ENCODE measurements at regions not wholly inside any gene's neighbourhood (a gene's known extent, or its start where the extent isn't known, plus 50 kb on each side); places are given as distances from the start of the nearest gene placed in this dataset.

DNA sequence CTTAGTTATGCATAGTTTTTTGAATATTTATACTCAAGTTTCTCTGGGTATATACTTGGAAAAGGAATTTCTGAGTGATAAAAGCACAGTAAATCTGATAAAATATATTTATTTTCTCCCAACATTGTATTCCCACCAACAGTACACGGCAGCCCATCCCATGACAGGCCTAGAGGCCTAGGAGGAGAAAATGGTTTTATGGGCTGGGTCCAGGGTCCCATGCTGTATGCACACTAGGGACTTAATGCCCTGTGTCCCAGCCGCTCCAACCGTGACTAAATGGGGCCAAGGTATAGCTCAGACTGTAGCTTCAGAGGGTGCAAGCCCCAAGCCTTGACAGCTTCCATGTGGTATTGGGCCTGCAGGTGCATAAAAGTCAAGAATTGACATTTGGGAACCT lies 1007.7 kb downstream of the DSC3 start:
- intact Hi-C loops (cut with DNase I; ENCODE audit: low total_unique reads): no loop called here
- H3K4me3 ChIP-seq: no peak overlapping the region
- no peaks in the 10 kb centered on the region for H3K9me3 ChIP-seq
- H3K27me3 ChIP-seq: no peaks in the 10 kb centered on the region
- TF ChIP-seq, protein P1, sequence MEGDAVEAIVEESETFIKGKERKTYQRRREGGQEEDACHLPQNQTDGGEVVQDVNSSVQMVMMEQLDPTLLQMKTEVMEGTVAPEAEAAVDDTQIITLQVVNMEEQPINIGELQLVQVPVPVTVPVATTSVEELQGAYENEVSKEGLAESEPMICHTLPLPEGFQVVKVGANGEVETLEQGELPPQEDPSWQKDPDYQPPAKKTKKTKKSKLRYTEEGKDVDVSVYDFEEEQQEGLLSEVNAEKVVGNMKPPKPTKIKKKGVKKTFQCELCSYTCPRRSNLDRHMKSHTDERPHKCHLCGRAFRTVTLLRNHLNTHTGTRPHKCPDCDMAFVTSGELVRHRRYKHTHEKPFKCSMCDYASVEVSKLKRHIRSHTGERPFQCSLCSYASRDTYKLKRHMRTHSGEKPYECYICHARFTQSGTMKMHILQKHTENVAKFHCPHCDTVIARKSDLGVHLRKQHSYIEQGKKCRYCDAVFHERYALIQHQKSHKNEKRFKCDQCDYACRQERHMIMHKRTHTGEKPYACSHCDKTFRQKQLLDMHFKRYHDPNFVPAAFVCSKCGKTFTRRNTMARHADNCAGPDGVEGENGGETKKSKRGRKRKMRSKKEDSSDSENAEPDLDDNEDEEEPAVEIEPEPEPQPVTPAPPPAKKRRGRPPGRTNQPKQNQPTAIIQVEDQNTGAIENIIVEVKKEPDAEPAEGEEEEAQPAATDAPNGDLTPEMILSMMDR (IDR thresholded peaks at IDR 0.05): no peak
- no peak for TF ChIP-seq POLR2A (IDR thresholded peaks at IDR 0.05)
- no peaks in the 10 kb centered on the region for H3K4me1 ChIP-seq
- H3K36me3 ChIP-seq: no peaks in the 10 kb centered on the region
- no peak overlapping the region for H3K27ac ChIP-seq
- no peak for DNase-seq

DNA sequence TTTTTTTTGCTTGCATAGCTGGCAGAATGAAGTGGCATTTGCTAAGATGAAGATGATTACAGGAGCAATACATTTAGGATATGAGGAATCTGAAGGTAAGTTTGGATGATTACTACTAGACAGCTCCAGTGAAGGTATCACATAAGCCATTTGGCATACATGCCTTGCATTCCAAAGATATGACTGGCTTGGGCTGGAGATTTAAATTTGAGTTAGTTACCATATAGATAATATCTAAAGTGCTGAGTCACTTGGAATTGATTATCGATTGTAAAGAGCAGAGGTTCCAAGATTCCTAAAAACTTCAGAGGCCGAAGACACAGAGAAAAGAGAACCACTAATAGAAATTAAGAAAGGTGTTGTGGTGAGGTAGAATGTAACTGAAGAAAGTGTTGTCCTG lies 1026.4 kb downstream of the DSC3 start:
- Histone ChIP-seq H3K27ac (no peak overlapping the region), H3K4me3 (no peak overlapping the region), H3K9me3 (no peaks in the 10 kb centered on the region), H3K27me3 (no peaks in the 10 kb centered on the region), H3K36me3 (no peaks in the 10 kb centered on the region), H3K4me1 (no peaks in the 10 kb centered on the region)
- no peak for DNase-seq
- intact Hi-C loops (cut with DNase I; ENCODE audit: low total_unique reads): no loop called here
- TF ChIP-seq, protein P1 (IDR thresholded peaks at IDR 0.05): no peak
- no peak for TF ChIP-seq POLR2A (IDR thresholded peaks at IDR 0.05)

DNA sequence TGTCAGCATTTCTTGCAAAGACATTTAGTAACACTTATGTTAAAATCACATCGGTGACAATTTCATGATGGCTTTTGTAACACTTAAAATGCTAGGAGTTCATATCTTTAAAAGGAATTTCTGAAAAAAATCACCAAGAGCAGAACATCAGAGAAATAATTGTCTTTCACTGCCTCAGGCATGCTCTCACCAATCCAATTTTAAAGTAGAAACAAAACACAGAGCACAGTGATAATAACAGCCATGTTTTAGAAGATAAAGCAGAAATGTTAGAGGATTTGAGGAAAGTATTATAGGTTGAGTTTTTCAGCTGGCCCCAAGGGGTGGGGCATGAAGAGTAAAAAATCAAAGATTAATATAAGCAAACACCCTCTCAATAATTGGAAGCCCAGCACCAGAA lies 1037.6 kb downstream of the DSC3 start:
- no peak for TF ChIP-seq POLR2A (IDR thresholded peaks at IDR 0.05)
- TF ChIP-seq, protein P1 (IDR thresholded peaks at IDR 0.05): no peak
- intact Hi-C loops (cut with DNase I; ENCODE audit: low total_unique reads): no loop called here

DNA sequence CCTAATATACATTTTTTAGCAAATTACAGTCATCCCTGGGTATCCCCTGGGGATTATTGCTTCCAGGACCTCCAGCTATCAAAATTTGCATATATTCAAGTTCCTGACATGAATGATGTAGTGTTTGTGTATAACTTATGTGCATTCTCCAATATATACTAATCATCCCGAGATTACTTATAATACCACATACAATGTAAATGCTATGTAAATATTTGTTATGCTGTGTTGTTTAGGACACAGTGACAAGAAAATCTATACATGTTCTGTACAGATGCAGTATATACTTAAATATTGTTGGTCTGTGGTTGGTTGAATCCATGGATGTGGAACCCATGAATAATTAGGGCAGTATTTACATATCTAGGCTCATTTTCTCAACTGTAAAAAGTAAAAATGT lies 1060.3 kb downstream of the DSC3 start:
- Histone ChIP-seq H3K4me3 (no peak overlapping the region), H3K4me1 (no peaks in the 10 kb centered on the region), H3K9me3 (no peaks in the 10 kb centered on the region), H3K27me3 (no peaks in the 10 kb centered on the region), H3K36me3 (no peaks in the 10 kb centered on the region), H3K27ac (no peak overlapping the region)
- TF ChIP-seq, protein P1 (IDR thresholded peaks at IDR 0.05): no peak
- no peak for TF ChIP-seq POLR2A (IDR thresholded peaks at IDR 0.05)
- DNase-seq: no peak
- intact Hi-C loops (cut with DNase I; ENCODE audit: low total_unique reads): no loop called here

More for the DNA sequence above, 1037.6 kb downstream of the DSC3 start:
- Histone ChIP-seq H3K4me1 (no peaks in the 10 kb centered on the region), H3K9me3 (no peaks in the 10 kb centered on the region), H3K36me3 (no peaks in the 10 kb centered on the region), H3K4me3 (no peak overlapping the region), H3K27me3 (no peaks in the 10 kb centered on the region), H3K27ac (no peak overlapping the region)
- DNase-seq: no peak

DNA sequence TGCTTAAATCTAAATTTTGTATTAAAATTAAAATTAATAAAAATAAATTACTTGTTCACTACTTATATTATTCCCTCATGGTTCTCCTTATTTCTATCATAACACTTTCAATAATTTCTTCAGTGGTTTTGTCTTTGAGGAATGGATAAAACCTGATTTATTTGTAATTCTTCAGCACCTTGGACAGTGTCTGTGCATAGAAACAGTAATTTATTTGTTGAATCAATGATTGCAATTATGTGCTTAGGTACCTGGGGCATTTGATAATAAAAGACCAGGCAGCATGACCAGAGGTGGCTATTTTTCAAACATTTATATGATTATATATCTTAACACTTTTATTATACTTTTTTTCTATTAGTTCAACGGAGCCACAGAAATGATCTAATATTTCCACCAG lies 1062.7 kb downstream of the DSC3 start:
- no peaks in the 10 kb centered on the region for H3K36me3 ChIP-seq
- no peak for DNase-seq
- H3K4me3 ChIP-seq: no peak overlapping the region
- no peak for TF ChIP-seq POLR2A (IDR thresholded peaks at IDR 0.05)
- TF ChIP-seq, protein P1 (IDR thresholded peaks at IDR 0.05): no peak
- no peaks in the 10 kb centered on the region for H3K4me1 ChIP-seq
- intact Hi-C loops (cut with DNase I; ENCODE audit: low total_unique reads): no loop called here
- H3K27me3 ChIP-seq: no peaks in the 10 kb centered on the region
- H3K27ac ChIP-seq: no peak overlapping the region
- no peaks in the 10 kb centered on the region for H3K9me3 ChIP-seq

All from uterus (tissue), 3 donors.